ENCODE measurements at regions not wholly inside any gene's neighbourhood (a gene's known extent, or its start where the extent isn't known, plus 50 kb on each side); places are given as distances from the start of the nearest gene placed in this dataset.
"Not testable (repeated sequence)": the region's sequence is repeated elsewhere in the genome, so short reads cannot be mapped to it uniquely, and the experiment has no call there.

- DNase-seq (ENCODE audit: low spot score) = no peak
These were observed 153.6 kb downstream of the MAGEB17 start for GRCh38 chrX:16320765-16321355.

DNA sequence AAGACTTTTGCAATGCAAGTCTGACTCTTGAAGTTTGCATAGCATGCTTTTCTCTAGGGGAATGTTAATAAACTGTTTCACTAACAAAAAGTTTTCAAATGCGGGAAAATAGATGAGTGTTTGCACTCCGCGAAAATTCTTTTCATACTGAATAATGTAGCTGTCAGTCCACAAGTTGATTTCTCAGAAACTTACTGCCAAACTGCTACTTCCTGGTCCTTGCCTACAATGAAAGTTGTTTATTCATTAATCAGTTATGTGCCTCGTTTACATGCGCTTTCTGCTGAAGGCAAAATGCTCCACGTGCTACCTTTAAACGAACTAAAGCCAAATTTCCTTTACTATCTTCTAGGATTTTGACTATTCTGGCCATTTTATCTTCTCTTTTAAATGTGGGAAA lies 166.2 kb downstream of the MAGEB17 start:
- DNase-seq (ENCODE audit: low spot score) = no peak

- no peak for DNase-seq (ENCODE audit: low spot score)
These were observed 167.9 kb downstream of the MAGEB17 start for GRCh38 chrX:16335181-16335580.

- DNase-seq (ENCODE audit: low spot score) = no peak
These were observed 180.8 kb downstream of the MAGEB17 start for GRCh38 chrX:16347968-16348670.

DNA sequence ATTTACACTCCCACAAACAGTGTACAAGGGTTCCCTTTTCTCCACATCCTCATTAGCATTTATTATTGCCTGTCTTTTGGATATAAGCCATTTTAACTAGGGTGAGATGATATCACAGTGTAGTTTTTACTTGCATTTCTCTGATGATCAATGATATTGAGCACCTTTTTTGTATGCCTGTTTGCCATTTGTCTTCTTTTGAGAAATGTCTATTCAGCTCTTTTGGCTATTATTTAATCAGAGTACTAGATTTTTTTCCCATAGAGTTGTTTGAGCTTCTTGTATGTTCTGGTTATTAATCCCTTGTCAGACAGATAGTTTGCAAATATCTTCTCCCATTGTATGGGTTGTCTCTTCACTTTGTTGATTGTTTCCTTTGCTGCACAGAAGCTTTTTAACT lies 190.6 kb downstream of the MAGEB17 start:
- no peak for DNase-seq (ENCODE audit: low spot score)

DNA sequence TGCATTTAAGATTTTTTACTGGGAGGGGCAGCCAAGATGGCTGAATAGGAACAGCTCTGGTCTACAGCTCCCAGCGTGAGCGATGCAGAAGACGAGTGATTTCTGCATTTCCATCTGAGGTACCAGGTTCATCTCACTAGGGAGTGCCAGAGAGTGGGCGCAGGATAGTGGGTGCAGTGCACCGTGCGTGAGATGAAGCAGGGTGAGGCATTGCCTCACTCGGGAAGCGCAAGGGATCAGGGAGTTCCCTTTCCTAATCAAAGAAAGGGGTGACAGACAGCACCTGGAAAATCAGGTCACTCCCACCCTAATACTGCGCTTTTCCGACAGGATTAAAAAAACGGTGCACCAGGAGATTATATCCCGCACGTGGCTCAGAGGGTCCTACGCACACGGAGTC lies 192.8 kb downstream of the MAGEB17 start:
- not testable (repeated sequence) for DNase-seq (ENCODE audit: low spot score)

DNA sequence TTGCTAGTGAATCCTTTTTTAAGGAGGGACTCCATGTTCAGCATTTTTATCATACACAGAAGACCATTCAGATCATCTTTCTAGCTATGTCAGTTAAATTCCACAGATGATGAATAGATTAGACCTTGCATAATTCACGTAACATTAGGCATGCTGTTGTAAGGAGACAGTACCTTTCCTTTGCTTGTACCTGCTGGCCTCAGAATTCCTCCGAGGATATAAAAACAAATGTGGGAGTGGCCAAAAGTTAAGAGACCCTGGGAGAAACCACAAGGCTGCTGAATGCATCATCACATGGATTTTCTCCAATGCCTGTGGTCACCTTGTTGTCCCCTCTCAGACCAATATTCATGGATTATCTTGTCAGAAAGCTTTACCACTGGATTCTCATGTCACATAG lies 201.4 kb downstream of the MAGEB17 start:
- no peak for DNase-seq (ENCODE audit: low spot score)

GRCh38 chrX:16376056-16376455 lies 208.8 kb downstream of the MAGEB17 start:
- DNase-seq (ENCODE audit: low spot score) = no peak

DNA sequence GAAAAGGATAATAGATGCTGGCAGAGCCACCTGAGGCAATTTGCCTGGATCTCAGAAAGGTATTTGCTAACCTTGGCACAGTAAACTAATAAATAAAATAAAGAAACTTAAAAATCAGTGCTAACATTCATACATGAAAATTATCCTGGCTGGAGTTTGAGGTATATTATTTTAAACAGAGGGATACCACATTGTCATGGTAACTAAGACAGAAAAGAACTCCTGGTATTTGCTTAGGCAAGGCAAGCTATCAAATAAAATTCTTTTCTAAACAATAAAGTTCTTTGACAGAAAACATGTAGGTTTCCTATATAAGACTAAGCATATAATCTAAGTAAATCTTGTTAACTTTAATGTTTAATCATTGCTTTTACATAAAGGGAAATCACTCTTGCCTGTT lies 218.8 kb downstream of the MAGEB17 start:
- DNase-seq (ENCODE audit: low spot score) = no peak

DNA sequence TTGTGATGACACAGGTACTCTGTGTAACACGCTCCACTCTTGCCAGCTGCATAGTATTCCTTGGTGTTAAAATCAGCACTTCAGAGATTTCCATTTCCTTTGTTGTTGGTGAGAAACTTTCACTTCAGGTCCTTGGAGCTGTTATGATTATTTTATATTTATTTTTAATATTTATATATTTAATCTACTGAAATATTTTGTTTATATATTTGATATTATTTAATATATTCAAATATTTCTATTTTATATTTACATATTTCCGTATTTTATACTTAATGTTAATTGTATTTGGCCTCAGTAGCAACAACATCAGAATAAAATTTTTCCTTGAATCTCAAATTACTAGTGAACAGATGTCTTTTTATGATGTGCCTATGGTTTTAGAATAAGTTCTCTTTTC lies 225.3 kb downstream of the MAGEB17 start:
- DNase-seq (ENCODE audit: low spot score) = no peak

DNA sequence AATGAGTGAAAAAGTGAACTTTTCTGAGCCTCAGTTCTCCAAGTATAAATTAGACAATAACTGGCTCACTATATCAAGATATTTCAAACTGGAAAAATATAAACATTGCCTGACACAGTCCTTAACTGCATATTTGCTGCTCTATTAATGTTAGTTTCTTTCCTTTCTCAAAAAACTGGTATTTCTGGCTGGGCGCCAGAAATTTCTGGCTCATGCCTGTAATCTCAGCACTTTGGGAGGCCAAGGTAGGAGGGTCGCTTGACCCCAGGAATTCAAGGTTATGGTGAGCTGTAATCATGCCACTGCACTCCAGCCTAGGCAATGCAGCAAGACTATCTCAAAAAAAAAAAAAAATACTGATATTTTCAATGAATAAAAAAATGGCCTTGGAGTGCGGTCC lies 227.0 kb downstream of the MAGEB17 start:
- no peak for DNase-seq (ENCODE audit: low spot score)

- DNase-seq (ENCODE audit: low spot score) = no peak
These were observed 236.5 kb downstream of the MAGEB17 start for GRCh38 chrX:16403808-16404207.

GRCh38 chrX:16416588-16416987 lies 233.4 kb upstream of the S100G start:
- no peak for DNase-seq (ENCODE audit: low spot score)

DNA sequence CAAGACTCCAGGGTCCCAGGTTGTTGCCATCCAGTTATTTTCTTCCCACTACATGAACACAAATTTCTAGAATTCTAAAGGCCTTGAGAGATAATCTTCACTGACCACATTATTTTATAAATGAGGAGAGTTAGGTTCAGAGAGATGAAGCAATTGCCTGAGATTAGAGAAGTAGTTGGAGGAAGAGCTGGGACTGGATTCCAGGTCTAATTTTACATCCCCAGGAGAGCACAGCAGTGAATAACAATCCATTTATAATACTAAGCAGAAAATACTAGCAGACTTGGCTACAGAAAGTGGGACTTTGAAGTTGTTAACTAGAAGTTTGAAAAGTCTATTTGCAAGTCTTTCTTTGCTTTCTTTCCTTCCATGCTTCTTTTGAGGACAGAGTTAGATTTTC lies 231.3 kb upstream of the S100G start:
- no peak for DNase-seq (ENCODE audit: low spot score)

GRCh38 chrX:16427668-16428067 lies 222.3 kb upstream of the S100G start:
- DNase-seq (ENCODE audit: low spot score) = no peak

DNA sequence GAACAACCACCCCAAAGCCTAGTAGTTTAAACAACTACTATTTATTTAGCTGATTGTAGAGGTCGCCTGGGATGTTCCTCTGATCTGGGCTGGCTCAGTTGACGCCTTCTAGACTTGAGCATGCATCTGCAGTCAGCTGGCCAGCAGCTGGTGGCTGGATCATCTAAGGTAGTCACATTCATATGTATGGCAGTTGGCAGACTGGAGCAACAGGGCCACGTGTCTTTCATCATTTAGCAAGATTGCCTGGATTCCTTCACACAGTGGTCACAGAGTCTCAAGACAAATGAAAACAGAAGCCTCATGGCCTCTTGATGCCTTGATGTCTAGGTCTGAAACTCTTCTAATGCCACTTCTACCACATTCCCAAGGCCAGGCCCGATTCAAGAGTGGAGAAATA lies 220.6 kb upstream of the S100G start:
- DNase-seq (ENCODE audit: low spot score) = no peak

DNA sequence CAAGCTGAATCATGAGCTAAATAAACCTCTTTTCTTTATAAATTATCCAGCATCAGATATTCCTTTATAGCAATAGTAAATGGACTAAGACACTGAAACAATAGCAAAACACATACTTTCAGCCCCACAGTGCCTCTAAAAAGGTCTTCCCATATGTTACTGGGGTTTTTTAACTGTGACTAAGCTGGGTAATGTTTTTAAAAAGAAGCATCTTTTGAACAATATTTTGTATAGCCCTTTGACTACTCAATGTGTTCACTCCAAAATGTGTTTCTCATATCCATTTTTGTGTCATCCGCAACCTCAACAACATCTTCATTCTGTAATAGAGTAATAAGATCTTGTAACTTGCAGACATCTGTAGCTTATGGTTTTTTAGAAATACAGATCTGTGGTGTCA lies 218.7 kb upstream of the S100G start:
- no peak for DNase-seq (ENCODE audit: low spot score)

DNA sequence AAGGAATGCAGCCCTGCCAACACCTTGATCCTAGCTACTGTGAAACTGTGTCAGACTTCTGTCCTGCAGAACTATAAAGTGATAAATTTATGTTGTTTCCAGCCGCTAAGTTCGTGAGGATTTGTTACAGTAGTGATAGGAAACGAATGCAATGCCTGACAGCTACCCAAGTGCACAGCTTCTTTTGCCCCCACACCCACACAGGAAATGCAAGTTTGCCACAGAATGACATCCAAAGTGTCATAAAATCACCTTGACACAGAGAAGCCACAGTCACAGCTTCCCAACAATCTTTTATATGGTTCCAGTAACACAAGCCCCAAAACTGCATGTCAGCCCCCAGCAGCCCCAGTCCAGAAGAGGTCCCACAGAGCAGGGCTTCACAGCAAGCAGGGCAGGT lies 216.9 kb upstream of the S100G start:
- DNase-seq (ENCODE audit: low spot score) = no peak

- no peak for DNase-seq (ENCODE audit: low spot score)
These were observed 214.5 kb upstream of the S100G start for GRCh38 chrX:16435399-16435986.

- DNase-seq (ENCODE audit: low spot score) = peak; percentile 58
These were observed 213.4 kb upstream of the S100G start for GRCh38 chrX:16436348-16437188.

- no peak for DNase-seq (ENCODE audit: low spot score)
These were observed 209.5 kb upstream of the S100G start for GRCh38 chrX:16440446-16440845.

GRCh38 chrX:16444353-16444752 lies 205.6 kb upstream of the S100G start:
- no peak for DNase-seq (ENCODE audit: low spot score)
